Breast epithelium (tissue), 3 donors: ENCODE measurements at regions not wholly inside any gene's neighbourhood (a gene's known extent, or its start where the extent isn't known, plus 50 kb on each side); places are given as distances from the start of the nearest gene placed in this dataset.

Experiments
- CTCF ChIP-seq, 3 donors: fragments of 450-650 bp; IDR thresholded peaks; one replicate each; pipeline ENCODE4 v1.5.1; 2016 to 2017; ENCODE audit warnings: antibody characterized with exemption in 3 of 3, mild to moderate bottlenecking in 3 of 3, moderate library complexity in 3 of 3
- POLR2A ChIP-seq: fragments of 450-650 bp; IDR thresholded peaks from one replicate; pipeline ENCODE4 v1.6.1; 2016; ENCODE audit warnings: antibody characterized with exemption, mild to moderate bottlenecking, moderate library complexity

- TF ChIP-seq CTCF (IDR thresholded peaks at IDR 0.05) (no peak), POLR2A (no peak)
These were observed 106.3 kb downstream of the KLF6 start for GRCh38 chr10:3678629-3679227.
